Testis (tissue), 2 donors: ENCODE measurements at regions not wholly inside any gene's neighbourhood (a gene's known extent, or its start where the extent isn't known, plus 50 kb on each side); places are given as distances from the start of the nearest gene placed in this dataset.

ENCODE experiments used
- POLR2A ChIP-seq: fragments of 450-650 bp; IDR thresholded peaks from one replicate; pipeline ENCODE4 v1.6.1; 2017; ENCODE audit warnings: antibody characterized with exemption, mild to moderate bottlenecking, moderate library complexity
- TF ChIP-seq, protein P1 (sequence below), 3 experiments: fragments of 450-650 bp in 2 of 3; fragments of 200-600 bp in 1 of 3; sonication (generic) in 1 of 3; IDR thresholded peaks; one replicate each; pipeline ENCODE4 v1.5.1; 2016 to 2019; ENCODE audit warnings: antibody characterized with exemption in 3 of 3, mild to moderate bottlenecking in 2 of 3, moderate library complexity in 1 of 3

GRCh38 chr2:153235516-153235915, 243.0 kb downstream of the RPRM start:
- TF ChIP-seq, protein P1, sequence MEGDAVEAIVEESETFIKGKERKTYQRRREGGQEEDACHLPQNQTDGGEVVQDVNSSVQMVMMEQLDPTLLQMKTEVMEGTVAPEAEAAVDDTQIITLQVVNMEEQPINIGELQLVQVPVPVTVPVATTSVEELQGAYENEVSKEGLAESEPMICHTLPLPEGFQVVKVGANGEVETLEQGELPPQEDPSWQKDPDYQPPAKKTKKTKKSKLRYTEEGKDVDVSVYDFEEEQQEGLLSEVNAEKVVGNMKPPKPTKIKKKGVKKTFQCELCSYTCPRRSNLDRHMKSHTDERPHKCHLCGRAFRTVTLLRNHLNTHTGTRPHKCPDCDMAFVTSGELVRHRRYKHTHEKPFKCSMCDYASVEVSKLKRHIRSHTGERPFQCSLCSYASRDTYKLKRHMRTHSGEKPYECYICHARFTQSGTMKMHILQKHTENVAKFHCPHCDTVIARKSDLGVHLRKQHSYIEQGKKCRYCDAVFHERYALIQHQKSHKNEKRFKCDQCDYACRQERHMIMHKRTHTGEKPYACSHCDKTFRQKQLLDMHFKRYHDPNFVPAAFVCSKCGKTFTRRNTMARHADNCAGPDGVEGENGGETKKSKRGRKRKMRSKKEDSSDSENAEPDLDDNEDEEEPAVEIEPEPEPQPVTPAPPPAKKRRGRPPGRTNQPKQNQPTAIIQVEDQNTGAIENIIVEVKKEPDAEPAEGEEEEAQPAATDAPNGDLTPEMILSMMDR (IDR thresholded peaks at IDR 0.05): no peak
- no peak for TF ChIP-seq POLR2A
